Neutrophil (primary cell): ENCODE measurements at regions not wholly inside any gene's neighbourhood (a gene's known extent, or its start where the extent isn't known, plus 50 kb on each side); places are given as distances from the start of the nearest gene placed in this dataset.

Source experiments
- H3K27ac ChIP-seq: fragments of 200-600 bp; sonication (generic); 2 replicates; pipeline ENCODE4 v1.5.1; 2016; ENCODE audit warnings: mild to moderate bottlenecking, moderate library complexity
- H3K27me3 ChIP-seq: fragments of 200-600 bp; sonication (generic); 2 replicates; pipeline ENCODE4 v1.6.0; 2016; ENCODE audit warnings: mild to moderate bottlenecking
- H3K36me3 ChIP-seq: fragments of 200-600 bp; sonication (generic); 2 replicates; pipeline ENCODE4 v1.5.1; 2017
- H3K4me1 ChIP-seq, 2 experiments: fragments of 200-600 bp in 1 of 2; sonication (generic) in 1 of 2; 1 replicate in 1 of 2; 2 replicates in 1 of 2; pipeline versions ENCODE4 v1.5.1 to v1.6.1; 2013 to 2016; ENCODE audit warnings: low read depth in 1 of 2, low read length in 1 of 2, mild to moderate bottlenecking in 1 of 2, moderate library complexity in 1 of 2; ENCODE audit not compliant: control insufficient read depth in 1 of 2, insufficient read depth in 1 of 2
- H3K4me3 ChIP-seq, 2 experiments: fragments of 200-600 bp in 1 of 2; sonication (generic) in 1 of 2; 1 replicate in 1 of 2; 2 replicates in 1 of 2; pipeline ENCODE4 v1.5.1; 2013 to 2016; ENCODE audit warnings: low read depth in 1 of 2, low read length in 1 of 2, mild to moderate bottlenecking in 1 of 2, moderate library complexity in 1 of 2
- H3K9me3 ChIP-seq: fragments of 200-600 bp; sonication (generic); 2 replicates; pipeline ENCODE4 v1.5.1; 2016
- TF ChIP-seq, protein P1 (sequence below): fragments of 200-600 bp; sonication (generic); IDR thresholded peaks from 2 replicates; pipeline ENCODE4 v1.5.1; 2016; ENCODE audit warnings: antibody characterized with exemption

DNA sequence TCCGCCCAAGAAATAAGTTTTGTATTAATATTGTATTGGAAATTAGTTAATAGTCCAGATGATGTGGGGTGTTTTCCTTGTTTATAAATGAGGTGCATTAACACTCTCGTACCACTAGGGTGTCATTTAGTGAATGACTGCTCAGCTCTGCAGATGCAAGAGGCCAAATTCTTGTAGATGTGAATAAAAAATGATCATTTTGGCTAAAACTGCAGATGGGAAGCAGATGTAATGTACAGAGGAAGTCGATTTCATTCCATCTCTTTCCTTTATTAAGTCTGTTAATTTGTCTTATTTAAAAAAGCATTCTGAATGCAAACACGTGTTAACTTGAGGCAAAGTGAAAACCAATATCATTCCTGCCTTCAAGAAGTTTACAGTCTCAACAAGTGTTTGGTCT, 108.1 kb downstream of the DHX15 start:
- Histone ChIP-seq H3K36me3 (no peaks in the 10 kb centered on the region), H3K27ac (no peak overlapping the region), H3K27me3 (peaks cover 82% of the 10 kb centered on the region), H3K4me1 (peaks cover 7 to 22% of the 10 kb centered on the region in 2 experiments), H3K9me3 (no peaks in the 10 kb centered on the region), H3K4me3 (no peak overlapping the region)
- TF ChIP-seq, protein P1, sequence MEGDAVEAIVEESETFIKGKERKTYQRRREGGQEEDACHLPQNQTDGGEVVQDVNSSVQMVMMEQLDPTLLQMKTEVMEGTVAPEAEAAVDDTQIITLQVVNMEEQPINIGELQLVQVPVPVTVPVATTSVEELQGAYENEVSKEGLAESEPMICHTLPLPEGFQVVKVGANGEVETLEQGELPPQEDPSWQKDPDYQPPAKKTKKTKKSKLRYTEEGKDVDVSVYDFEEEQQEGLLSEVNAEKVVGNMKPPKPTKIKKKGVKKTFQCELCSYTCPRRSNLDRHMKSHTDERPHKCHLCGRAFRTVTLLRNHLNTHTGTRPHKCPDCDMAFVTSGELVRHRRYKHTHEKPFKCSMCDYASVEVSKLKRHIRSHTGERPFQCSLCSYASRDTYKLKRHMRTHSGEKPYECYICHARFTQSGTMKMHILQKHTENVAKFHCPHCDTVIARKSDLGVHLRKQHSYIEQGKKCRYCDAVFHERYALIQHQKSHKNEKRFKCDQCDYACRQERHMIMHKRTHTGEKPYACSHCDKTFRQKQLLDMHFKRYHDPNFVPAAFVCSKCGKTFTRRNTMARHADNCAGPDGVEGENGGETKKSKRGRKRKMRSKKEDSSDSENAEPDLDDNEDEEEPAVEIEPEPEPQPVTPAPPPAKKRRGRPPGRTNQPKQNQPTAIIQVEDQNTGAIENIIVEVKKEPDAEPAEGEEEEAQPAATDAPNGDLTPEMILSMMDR, result no peak

DNA sequence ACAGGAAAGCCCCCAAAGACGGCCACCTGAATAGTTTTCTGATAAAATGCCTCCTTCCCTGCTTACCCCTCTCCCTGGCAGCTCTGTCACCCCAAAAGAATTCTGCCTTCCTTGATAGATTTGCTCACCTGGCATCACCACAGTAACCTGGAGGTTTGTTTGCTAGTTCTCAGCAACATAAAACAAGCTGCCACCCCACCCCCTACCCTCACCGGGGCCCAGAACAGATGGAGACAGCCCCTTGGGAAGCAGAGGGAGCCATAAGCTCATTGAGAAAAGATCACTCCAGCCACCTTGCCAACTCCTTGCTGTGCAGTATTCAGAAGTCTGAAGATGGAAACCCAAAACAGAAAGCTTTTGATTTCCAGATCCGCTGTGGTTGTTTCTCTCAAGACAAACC, 108.6 kb downstream of the DHX15 start:
- no peaks in the 10 kb centered on the region for H3K9me3 ChIP-seq
- no peaks in the 10 kb centered on the region for H3K36me3 ChIP-seq
- no peak overlapping the region for H3K27ac ChIP-seq
- H3K4me3 ChIP-seq, result no peak overlapping the region
- peaks cover 9 to 26% of the 10 kb centered on the region in 2 experiments for H3K4me1 ChIP-seq
- TF ChIP-seq, protein P1, result no peak
- H3K27me3 ChIP-seq, result peaks cover 87% of the 10 kb centered on the region

DNA sequence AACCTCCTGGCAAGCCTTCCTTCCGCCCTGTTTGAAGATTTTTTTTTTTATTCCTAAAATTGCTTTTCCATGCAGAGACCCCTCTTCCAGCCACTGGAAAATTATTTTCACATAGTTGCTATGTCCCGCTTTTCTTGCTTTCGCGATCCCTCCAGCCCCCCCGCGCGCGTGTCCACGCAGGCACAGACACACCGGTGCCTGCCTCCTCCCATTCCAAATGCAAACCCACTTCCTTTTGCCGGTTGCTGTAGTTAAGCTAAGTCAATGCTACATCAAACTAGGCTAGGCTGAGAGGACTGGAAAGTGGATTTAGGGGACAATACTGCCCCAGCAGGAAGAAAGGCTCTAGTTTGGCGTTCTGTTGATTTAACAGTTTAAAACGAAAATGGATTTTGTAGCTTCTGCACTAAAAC, 111.0 kb downstream of the DHX15 start:
- Histone ChIP-seq H3K9me3 (no peaks in the 10 kb centered on the region), H3K27me3 (peaks cover 99% of the 10 kb centered on the region), H3K4me1 (peaks cover 9 to 30% of the 10 kb centered on the region in 2 experiments), H3K27ac (no peak overlapping the region), H3K4me3 (peak overlapping the region in 1 of 2 experiments; percentile 56), H3K36me3 (no peaks in the 10 kb centered on the region)
- TF ChIP-seq, protein P1, result no peak

DNA sequence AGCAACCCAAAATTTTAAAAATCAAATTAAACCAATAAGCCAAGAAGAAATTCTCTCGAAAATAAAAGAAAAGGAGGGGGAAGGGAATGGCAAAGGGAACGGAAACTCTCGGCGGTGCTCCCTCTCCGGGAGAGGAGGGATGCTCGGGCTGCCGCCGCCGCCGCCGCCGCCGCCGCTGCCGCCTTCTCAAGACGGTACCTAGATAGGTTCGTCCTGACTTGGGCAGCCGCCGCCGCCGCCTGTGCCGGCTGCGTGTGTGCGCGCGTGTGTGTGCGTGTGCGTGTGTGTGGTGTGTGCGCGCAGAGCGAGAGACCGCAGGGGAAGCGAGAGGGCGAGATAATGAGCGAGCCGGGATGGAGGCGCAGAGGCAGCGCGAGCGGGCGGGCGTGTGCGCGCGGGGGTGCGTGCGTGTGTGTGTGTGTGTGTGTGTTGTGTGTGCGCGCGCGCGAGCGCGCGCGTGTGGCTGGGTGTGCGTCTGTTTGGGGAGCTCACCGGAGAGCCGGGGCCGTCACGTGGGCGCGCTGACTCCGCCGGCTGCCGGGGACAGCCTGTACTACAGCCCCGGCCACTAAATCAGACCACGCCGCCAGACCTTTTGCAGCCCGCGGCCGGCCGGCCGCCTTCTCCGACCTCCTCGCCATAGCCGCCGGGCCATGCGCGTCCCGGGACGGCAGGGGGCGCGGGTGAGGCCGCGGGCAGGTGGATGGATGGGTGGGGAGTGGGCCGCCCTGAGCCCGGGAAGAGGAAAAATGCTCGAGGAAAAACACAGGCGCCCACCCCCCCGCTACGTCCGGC, 111.6 kb downstream of the DHX15 start:
- Histone ChIP-seq H3K36me3 (no peaks in the 10 kb centered on the region), H3K27ac (no peak overlapping the region), H3K4me1 (peaks cover 9 to 30% of the 10 kb centered on the region in 2 experiments), H3K4me3 (peak overlapping the region; percentile 11 to 56), H3K9me3 (no peaks in the 10 kb centered on the region), H3K27me3 (peaks cover 99% of the 10 kb centered on the region)
- TF ChIP-seq, protein P1, result no peak

DNA sequence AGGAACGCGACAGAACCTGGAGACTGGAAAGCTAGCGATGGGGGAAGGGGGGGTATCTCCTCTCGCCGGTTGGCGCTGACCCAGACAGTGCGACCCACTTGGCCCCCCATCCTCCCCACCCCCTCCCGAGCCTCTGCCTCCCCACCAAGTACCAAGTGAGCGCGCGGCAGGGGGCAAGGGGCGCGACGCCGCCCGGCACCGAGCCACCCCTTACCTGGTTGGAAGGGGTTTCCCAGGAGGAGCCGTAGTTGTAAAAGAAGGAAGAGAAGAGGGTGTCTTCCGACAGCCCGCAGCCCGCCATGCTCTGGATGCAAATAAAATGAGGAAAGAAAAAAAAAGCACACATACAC, 112.2 kb downstream of the DHX15 start:
- Histone ChIP-seq H3K9me3 (no peaks in the 10 kb centered on the region), H3K27ac (no peak overlapping the region), H3K36me3 (no peaks in the 10 kb centered on the region), H3K4me1 (peaks cover 9 to 30% of the 10 kb centered on the region in 2 experiments), H3K4me3 (peak overlapping the region in 1 of 2 experiments; percentile 56), H3K27me3 (peaks cover 99% of the 10 kb centered on the region)
- TF ChIP-seq, protein P1, result no peak
